Fibroblast of villous mesenchyme (primary cell): ENCODE measurements at regions not wholly inside any gene's neighbourhood (a gene's known extent, or its start where the extent isn't known, plus 50 kb on each side); places are given as distances from the start of the nearest gene placed in this dataset.

Experiments used
- DNase-seq: peaks from one replicate; pipeline ENCODE4 v3.0.0-alpha.2; 2010; ENCODE audit warnings: low read depth
- H3K4me3 ChIP-seq: 2 replicates; pipeline ENCODE4 v1.5.1; 2011; ENCODE audit warnings: low read depth, mild to moderate bottlenecking, low read length
- CTCF ChIP-seq: IDR thresholded peaks from 2 replicates; pipeline ENCODE4 v1.5.1; 2012; ENCODE audit warnings: low read depth, mild to moderate bottlenecking, low read length; ENCODE audit not compliant: insufficient read depth

GRCh38 chr10:130335336-130335735, 199.1 kb downstream of the GLRX3 start:
- TF ChIP-seq CTCF, result no peak
- H3K4me3 ChIP-seq, result no peak overlapping the region
- no peak for DNase-seq

- no peak for TF ChIP-seq CTCF
- no peak for DNase-seq
- no peak overlapping the region for H3K4me3 ChIP-seq
These were observed 200.6 kb downstream of the GLRX3 start for GRCh38 chr10:130336617-130337304.

GRCh38 chr10:130337305-130337640, 201.1 kb downstream of the GLRX3 start:
- DNase-seq, result no peak
- no peak overlapping the region for H3K4me3 ChIP-seq
- TF ChIP-seq CTCF, result no peak

DNA sequence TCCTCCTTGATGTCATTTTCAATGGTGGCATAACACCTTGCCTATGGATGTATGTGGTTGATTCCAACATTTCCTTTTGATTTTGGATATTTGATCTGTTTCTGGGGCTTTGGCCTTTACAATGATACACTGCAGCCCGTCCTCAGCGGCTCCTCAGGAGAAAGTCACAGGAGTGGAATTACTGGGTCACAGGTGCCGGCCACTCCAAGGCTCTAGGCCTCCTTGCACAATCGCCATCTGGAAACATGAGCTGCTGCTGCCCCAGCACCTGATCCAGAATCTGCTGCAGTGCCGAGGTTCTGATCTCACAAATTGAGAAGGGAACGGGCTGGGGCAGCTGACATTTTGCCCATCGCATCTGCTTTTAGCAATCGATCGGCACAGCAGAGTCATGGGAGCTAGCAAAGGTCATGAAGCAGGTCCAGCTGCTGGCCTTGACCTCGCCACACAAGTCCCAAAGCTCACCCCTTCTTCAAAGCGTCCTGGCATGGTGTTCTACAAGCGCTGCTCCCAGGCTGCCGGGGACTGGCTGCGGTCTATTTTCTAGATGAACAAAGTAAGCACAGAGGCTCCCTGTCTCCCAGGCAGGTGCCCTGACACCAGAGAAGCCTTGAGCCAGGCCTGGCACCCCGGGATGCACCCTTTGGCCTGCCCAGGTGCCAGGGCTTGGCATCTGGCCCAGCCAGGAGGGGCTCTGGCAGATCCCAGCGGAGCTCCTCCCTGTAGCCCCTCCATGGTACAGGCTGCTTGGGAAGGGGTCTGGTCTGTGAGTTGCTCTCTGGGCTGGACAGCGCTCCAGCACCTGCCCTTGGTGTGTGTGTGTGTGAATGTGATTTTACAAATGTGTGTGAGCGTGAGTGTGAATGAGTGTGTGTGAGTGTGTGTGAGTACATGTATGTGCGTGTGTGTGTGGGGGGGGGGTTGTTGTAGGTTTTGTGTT, 201.8 kb downstream of the GLRX3 start:
- DNase-seq, result no peak
- no peak for TF ChIP-seq CTCF

DNA sequence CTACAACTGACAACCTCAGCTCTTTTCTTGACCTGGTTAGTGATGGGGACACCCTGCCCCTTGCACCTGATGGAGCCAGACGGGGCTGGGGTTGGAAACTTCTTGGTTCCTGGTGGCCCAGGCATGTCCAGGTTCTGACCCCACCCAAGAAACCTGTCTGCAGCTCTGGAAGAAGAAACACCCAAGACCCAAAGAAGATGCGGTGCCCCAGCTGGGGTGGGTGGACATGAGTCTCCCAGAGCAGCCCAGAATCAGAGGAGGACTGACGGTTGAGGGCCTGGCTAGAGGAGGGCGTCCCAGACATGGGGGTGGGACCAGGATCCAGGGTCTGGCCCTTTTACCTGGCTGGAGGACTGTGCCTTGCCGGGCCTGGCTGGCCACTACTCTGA, 202.4 kb downstream of the GLRX3 start:
- DNase-seq, result no peak
- no peak for TF ChIP-seq CTCF
- no peak overlapping the region for H3K4me3 ChIP-seq

More for the DNA sequence above, 201.8 kb downstream of the GLRX3 start:
- H3K4me3 ChIP-seq, result no peak overlapping the region

GRCh38 chr10:130339091-130339490, 202.9 kb downstream of the GLRX3 start:
- TF ChIP-seq CTCF, result no peak
- DNase-seq, result no peak
- no peak overlapping the region for H3K4me3 ChIP-seq

DNA sequence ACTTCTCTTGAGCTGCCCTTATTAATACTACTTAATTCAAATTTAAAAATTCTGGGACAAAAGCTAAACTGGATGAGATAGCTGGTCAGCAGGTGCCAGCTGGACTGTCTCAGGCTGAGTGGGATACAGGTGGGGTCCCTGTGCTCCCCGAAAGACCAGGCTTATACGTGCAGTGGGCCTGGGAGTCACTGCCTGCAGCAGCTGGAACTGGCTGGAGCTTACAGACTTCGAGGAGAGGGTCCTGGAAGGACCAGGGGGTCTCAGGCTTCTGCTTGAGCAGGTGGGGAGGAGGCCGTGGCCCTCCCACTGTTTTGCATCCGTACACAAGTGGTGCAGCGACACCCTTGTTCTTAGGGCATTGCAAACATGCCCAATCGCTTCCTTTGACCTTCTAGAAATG, 203.7 kb downstream of the GLRX3 start:
- no peak overlapping the region for H3K4me3 ChIP-seq
- no peak for DNase-seq
- TF ChIP-seq CTCF, result no peak
